NB4 (cell line): ENCODE measurements at regions not wholly inside any gene's neighbourhood (a gene's known extent, or its start where the extent isn't known, plus 50 kb on each side); places are given as distances from the start of the nearest gene placed in this dataset.

Source experiments
- MYC ChIP-seq: IDR thresholded peaks from 2 replicates; pipeline ENCODE4 v1.6.1; 2011; ENCODE audit warnings: low read depth, low read length
- POLR2A ChIP-seq: IDR thresholded peaks from 2 replicates; pipeline ENCODE4 v1.6.1; 2011; ENCODE audit warnings: mild to moderate bottlenecking; ENCODE audit not compliant: insufficient read length; ENCODE audit errors: extremely low read depth
- TF ChIP-seq, protein P1 (sequence below): IDR thresholded peaks from one replicate; pipeline ENCODE4 v1.5.1; 2012; ENCODE audit warnings: low read depth, low read length
- TF ChIP-seq, protein P2 (sequence below): IDR thresholded peaks from 2 replicates; pipeline ENCODE4 v1.6.1; 2011; ENCODE audit warnings: low read depth, low read length

DNA sequence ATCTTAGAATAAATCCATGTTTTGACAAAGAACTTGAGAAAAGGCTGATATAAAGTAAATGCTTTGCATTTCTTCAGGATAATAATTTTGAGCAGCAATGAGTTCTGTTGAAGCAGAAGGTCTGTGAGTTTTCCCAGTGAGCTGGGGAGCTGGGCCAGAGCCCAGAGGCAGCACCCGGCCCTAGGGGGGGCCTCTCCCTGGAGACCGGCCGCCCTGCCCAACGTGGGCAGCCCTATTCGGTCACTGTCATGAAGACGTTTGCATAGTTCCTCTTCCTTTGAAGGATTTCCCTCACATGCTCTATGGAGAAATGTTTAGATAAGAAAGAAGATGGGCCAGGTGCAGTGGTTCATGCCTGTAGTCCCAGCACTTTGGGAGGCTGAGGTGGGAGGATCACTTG, 404.8 kb downstream of the THBS2 start:
- TF ChIP-seq, protein P1, sequence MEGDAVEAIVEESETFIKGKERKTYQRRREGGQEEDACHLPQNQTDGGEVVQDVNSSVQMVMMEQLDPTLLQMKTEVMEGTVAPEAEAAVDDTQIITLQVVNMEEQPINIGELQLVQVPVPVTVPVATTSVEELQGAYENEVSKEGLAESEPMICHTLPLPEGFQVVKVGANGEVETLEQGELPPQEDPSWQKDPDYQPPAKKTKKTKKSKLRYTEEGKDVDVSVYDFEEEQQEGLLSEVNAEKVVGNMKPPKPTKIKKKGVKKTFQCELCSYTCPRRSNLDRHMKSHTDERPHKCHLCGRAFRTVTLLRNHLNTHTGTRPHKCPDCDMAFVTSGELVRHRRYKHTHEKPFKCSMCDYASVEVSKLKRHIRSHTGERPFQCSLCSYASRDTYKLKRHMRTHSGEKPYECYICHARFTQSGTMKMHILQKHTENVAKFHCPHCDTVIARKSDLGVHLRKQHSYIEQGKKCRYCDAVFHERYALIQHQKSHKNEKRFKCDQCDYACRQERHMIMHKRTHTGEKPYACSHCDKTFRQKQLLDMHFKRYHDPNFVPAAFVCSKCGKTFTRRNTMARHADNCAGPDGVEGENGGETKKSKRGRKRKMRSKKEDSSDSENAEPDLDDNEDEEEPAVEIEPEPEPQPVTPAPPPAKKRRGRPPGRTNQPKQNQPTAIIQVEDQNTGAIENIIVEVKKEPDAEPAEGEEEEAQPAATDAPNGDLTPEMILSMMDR, result no peak
- TF ChIP-seq POLR2A (no peak), MYC (no peak)
- TF ChIP-seq, protein P2, sequence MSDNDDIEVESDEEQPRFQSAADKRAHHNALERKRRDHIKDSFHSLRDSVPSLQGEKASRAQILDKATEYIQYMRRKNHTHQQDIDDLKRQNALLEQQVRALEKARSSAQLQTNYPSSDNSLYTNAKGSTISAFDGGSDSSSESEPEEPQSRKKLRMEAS, result no peak
